ENCODE measurements at regions not wholly inside any gene's neighbourhood (a gene's known extent, or its start where the extent isn't known, plus 50 kb on each side); places are given as distances from the start of the nearest gene placed in this dataset.

DNA sequence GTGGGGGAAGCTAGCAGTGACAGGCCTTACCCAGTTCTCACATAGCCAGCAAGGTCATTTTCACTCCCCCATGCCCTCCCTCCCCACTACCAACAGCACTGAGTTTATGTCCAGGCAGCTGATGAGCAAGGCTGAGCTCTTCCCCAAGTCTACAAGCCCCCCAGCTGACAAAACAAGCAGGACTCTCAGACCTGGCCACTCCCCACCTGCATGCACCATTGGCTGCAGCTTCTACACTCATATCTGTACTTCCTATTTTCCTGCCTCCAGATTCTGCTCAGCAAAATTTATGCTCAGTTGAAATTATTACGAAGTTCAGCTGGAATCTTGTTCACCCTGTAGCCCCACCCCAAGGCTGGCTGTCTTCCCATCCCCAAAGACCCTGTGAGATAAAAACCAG, 339.3 kb downstream of the ARL6IP6 start:
- Mint-ChIP-seq H3K36me3 (ENCODE audit: low read depth) (no peaks in the 10 kb centered on the region), H3K4me3 (no peak overlapping the region), H3K9me3 (peaks cover 9% of the 10 kb centered on the region; the same call in 1 of the 2 replicates), H3K4me1 (ENCODE audit: low read depth) (no peaks in the 10 kb centered on the region), H3K27me3 (ENCODE audit: insufficient read depth) (no peaks in the 10 kb centered on the region), H3K27ac (no peak overlapping the region)
- TF ChIP-seq, protein P1, sequence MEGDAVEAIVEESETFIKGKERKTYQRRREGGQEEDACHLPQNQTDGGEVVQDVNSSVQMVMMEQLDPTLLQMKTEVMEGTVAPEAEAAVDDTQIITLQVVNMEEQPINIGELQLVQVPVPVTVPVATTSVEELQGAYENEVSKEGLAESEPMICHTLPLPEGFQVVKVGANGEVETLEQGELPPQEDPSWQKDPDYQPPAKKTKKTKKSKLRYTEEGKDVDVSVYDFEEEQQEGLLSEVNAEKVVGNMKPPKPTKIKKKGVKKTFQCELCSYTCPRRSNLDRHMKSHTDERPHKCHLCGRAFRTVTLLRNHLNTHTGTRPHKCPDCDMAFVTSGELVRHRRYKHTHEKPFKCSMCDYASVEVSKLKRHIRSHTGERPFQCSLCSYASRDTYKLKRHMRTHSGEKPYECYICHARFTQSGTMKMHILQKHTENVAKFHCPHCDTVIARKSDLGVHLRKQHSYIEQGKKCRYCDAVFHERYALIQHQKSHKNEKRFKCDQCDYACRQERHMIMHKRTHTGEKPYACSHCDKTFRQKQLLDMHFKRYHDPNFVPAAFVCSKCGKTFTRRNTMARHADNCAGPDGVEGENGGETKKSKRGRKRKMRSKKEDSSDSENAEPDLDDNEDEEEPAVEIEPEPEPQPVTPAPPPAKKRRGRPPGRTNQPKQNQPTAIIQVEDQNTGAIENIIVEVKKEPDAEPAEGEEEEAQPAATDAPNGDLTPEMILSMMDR (IDR thresholded peaks at IDR 0.05) = no peak
- DNase-seq = no peak

DNA sequence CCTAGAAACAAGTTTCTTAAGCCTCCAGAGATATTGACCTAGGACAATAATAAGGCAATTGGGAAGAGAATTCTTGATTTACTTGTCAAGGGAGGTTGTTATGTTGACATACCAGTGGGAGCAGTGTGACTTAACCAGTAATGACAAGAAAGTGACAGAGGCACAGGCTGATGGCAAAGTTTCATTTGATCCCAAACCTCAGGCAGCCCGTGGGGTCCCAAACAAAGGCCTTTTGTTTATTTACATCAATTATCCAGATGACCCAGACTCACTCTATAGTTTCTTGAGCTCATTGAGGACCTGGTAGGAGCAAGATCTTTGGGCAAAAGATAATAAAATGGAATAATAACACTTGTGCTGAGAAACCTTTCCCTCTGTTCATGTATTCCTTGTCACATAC, 336.8 kb downstream of the ARL6IP6 start:
- TF ChIP-seq, protein P1 (IDR thresholded peaks at IDR 0.05) = no peak
- Mint-ChIP-seq H3K36me3 (ENCODE audit: low read depth) (no peaks in the 10 kb centered on the region), H3K27me3 (ENCODE audit: insufficient read depth) (no peaks in the 10 kb centered on the region), H3K9me3 (peaks cover 15% of the 10 kb centered on the region; the same call in 1 of the 2 replicates), H3K27ac (no peak overlapping the region), H3K4me1 (ENCODE audit: low read depth) (no peaks in the 10 kb centered on the region), H3K4me3 (no peak overlapping the region)
- DNase-seq = no peak

DNA sequence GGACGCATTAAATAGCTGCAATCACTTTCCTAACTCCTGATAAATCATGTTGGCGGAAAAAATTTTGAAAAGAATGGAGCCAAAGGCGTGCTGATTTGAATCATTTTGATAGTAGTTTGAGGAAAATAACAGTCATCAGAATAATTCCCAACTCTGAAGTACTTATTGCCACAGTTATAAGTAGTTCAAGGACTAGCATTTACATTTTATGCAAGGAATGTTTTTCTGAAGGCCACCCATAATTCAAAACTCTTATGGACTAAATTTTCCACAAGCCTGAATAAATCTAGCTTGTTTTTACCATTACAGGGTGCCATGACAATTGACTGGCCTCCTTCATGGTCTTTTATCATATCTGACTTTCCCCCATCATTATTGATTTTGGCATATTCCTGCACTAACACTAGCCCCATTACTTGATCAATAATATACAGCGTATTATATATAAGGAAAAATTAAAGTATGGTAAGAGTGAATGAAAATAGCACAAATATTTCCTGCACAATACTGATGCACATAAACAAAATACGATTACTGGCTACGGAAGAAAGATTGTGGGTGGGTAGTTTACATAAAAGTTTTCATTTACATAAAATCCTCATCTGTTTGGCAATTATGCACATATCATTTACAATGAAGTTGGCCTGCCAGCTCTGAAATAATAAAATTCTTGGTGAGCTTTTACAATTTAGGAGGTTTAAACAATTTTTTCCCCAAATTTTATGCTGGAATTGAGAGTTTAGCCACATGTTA, 334.6 kb downstream of the ARL6IP6 start:
- TF ChIP-seq, protein P1 (IDR thresholded peaks at IDR 0.05) = no peak
- Mint-ChIP-seq H3K4me3 (no peak overlapping the region), H3K4me1 (ENCODE audit: low read depth) (no peaks in the 10 kb centered on the region), H3K27me3 (ENCODE audit: insufficient read depth) (no peaks in the 10 kb centered on the region), H3K36me3 (ENCODE audit: low read depth) (no peaks in the 10 kb centered on the region), H3K27ac (no peak overlapping the region), H3K9me3 (peaks cover 10% of the 10 kb centered on the region)
- DNase-seq = no peak

DNA sequence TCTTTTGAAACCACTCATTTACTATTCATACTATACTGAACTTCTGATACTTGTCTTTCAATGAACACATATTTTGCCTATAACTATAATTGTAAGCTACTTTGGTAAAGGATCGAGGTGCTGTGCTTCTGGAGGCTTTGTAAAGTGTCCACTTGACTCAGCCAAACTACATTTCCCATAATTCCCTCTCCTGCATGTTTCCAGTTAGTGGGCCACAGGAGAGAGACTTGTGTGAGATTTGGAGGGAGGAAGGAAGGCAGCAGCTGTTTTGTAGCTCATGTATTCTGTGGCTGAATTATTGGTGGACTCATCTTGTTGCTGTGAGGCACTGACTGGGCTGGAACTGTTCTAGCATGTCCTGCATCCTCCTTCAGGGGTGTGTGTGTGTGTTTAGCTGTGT, 328.8 kb downstream of the ARL6IP6 start:
- no peaks in the 10 kb centered on the region for H3K27me3 Mint-ChIP-seq (ENCODE audit: insufficient read depth)
- H3K27ac Mint-ChIP-seq = no peak overlapping the region
- no peaks in the 10 kb centered on the region for H3K4me1 Mint-ChIP-seq (ENCODE audit: low read depth)
- H3K9me3 Mint-ChIP-seq = peaks cover 16% of the 10 kb centered on the region
- DNase-seq = no peak
- no peak overlapping the region for H3K4me3 Mint-ChIP-seq
- H3K36me3 Mint-ChIP-seq (ENCODE audit: low read depth) = no peaks in the 10 kb centered on the region
- TF ChIP-seq, protein P1 (IDR thresholded peaks at IDR 0.05) = no peak

DNA sequence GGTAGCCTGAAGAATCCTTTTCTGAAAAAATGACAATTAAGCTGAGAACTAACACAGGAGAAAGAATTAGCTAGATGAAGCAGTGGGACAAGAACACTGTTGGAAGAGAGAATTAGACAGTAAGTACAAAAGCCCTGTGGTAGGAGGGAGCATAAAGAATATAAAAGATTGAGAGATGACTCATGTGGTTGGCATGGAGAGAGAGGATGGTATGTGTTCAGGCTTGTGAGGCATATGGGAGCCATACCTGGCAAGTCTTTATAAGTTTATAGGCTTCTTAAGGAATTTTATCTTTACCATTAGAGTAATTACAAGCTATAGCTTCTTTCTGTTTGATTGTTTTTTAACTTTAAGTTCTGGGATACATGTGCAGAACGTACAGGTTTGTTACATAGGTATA, 325.0 kb downstream of the ARL6IP6 start:
- H3K27me3 Mint-ChIP-seq (ENCODE audit: insufficient read depth) = no peaks in the 10 kb centered on the region
- no peak overlapping the region for H3K4me3 Mint-ChIP-seq
- H3K27ac Mint-ChIP-seq = no peak overlapping the region
- no peaks in the 10 kb centered on the region for H3K36me3 Mint-ChIP-seq (ENCODE audit: low read depth)
- peaks cover 6% of the 10 kb centered on the region for H3K9me3 Mint-ChIP-seq
- no peaks in the 10 kb centered on the region for H3K4me1 Mint-ChIP-seq (ENCODE audit: low read depth)
- TF ChIP-seq, protein P1 (IDR thresholded peaks at IDR 0.05) = no peak
- no peak for DNase-seq

Measured in HFFc6 (cell line).